ENCODE measurements at regions not wholly inside any gene's neighbourhood (a gene's known extent, or its start where the extent isn't known, plus 50 kb on each side); places are given as distances from the start of the nearest gene placed in this dataset.
"Not testable (repeated sequence)": the region's sequence is repeated elsewhere in the genome, so short reads cannot be mapped to it uniquely, and the experiment has no call there.

DNA sequence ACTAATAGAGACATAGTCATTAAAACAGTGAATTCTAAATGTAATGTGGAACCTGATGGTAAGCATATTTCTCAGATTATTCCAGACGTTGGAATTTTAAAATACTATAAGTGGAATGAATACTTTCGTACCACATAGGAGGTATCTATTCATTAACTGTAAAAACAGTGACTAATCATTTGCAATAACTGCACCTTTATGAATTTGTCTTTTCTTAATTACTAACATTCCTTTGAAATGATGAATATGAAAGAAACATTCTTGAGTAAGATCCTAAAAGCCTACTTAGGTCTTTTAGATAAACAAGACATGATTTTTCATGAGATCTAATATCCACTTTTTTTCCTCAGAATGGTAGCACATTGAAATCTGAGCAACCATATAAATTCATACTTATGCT is 549.0 kb upstream of the LRRN3 start:
- no peak overlapping the region for H3K4me2 ChIP-seq (ENCODE audit: insufficient read depth, low read length)

GRCh38 chr7:110544194-110544593 is 546.7 kb upstream of the LRRN3 start:
- Histone ChIP-seq H4K20me1 (ENCODE audit: insufficient read depth, low read length) (no peaks in the 10 kb centered on the region), H3K4me1 (ENCODE audit: insufficient read depth, low read length) (no peaks in the 10 kb centered on the region), H3K27ac (ENCODE audit: low read depth, low read length) (no peak overlapping the region), H3K36me3 (ENCODE audit: insufficient read depth, low read length) (no peaks in the 10 kb centered on the region), H3K79me2 (ENCODE audit: insufficient read depth, low read length) (no peaks in the 10 kb centered on the region), H2AFZ (ENCODE audit: low read length) (no peak overlapping the region), H3K4me3 (ENCODE audit: insufficient read depth, low read length) (no peak overlapping the region), H3K9me3 (ENCODE audit: low read depth, low read length) (no peaks in the 10 kb centered on the region), H3K27me3 (ENCODE audit: insufficient read depth, low read length) (no peaks in the 10 kb centered on the region), H3K4me2 (ENCODE audit: insufficient read depth, low read length) (no peak overlapping the region)
- no peak for TF ChIP-seq CTCF (IDR thresholded peaks at IDR 0.05; ENCODE audit: extremely low read depth, low read depth, low read length)
- DNase-seq (ENCODE audit: insufficient read length, low spot score, missing footprints) = no peak

More for the DNA sequence above, 549.0 kb upstream of the LRRN3 start:
- no peak overlapping the region for H3K27ac ChIP-seq (ENCODE audit: low read depth, low read length)
- H3K27me3 ChIP-seq (ENCODE audit: insufficient read depth, low read length) = no peaks in the 10 kb centered on the region
- H4K20me1 ChIP-seq (ENCODE audit: insufficient read depth, low read length) = no peaks in the 10 kb centered on the region
- H3K79me2 ChIP-seq (ENCODE audit: insufficient read depth, low read length) = no peaks in the 10 kb centered on the region
- no peaks in the 10 kb centered on the region for H3K36me3 ChIP-seq (ENCODE audit: insufficient read depth, low read length)
- DNase-seq (ENCODE audit: insufficient read length, low spot score, missing footprints) = no peak
- no peak for TF ChIP-seq CTCF (IDR thresholded peaks at IDR 0.05; ENCODE audit: extremely low read depth, low read depth, low read length)
- no peak overlapping the region for H2AFZ ChIP-seq (ENCODE audit: low read length)
- no peaks in the 10 kb centered on the region for H3K4me1 ChIP-seq (ENCODE audit: insufficient read depth, low read length)
- H3K4me3 ChIP-seq (ENCODE audit: insufficient read depth, low read length) = no peak overlapping the region
- H3K9me3 ChIP-seq (ENCODE audit: low read depth, low read length) = no peaks in the 10 kb centered on the region

DNA sequence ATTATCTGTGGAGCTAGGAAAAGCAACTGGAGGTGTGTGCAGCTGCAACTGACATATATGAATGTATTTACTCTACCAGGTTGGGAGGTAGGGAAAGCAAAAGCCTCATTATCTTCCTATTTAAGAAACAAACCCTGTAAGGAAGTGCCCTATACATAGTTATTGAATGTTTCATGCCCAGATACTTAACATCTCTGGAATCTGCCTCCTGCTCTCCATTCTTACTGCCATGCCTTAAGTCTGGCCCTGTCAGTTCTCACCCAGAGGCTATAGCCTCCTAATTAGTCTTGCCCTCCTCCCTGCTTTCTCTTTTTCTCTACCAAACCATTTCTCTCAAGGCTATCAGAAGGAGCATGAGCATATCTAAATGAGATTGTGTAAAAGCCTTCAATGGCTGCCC is 542.6 kb upstream of the LRRN3 start:
- no peaks in the 10 kb centered on the region for H4K20me1 ChIP-seq (ENCODE audit: insufficient read depth, low read length)
- DNase-seq (ENCODE audit: insufficient read length, low spot score, missing footprints) = no peak
- no peak overlapping the region for H3K4me3 ChIP-seq (ENCODE audit: insufficient read depth, low read length)
- H3K27me3 ChIP-seq (ENCODE audit: insufficient read depth, low read length) = no peaks in the 10 kb centered on the region
- no peak overlapping the region for H3K27ac ChIP-seq (ENCODE audit: low read depth, low read length)
- H3K4me2 ChIP-seq (ENCODE audit: insufficient read depth, low read length) = no peak overlapping the region
- peaks cover 3% of the 10 kb centered on the region for H3K9me3 ChIP-seq (ENCODE audit: low read depth, low read length)
- no peaks in the 10 kb centered on the region for H3K4me1 ChIP-seq (ENCODE audit: insufficient read depth, low read length)
- TF ChIP-seq CTCF (IDR thresholded peaks at IDR 0.05; ENCODE audit: extremely low read depth, low read depth, low read length) = no peak
- no peaks in the 10 kb centered on the region for H3K36me3 ChIP-seq (ENCODE audit: insufficient read depth, low read length)
- H3K79me2 ChIP-seq (ENCODE audit: insufficient read depth, low read length) = no peaks in the 10 kb centered on the region
- H2AFZ ChIP-seq (ENCODE audit: low read length) = no peak overlapping the region

- no peak overlapping the region for H3K4me3 ChIP-seq (ENCODE audit: insufficient read depth, low read length)
- H2AFZ ChIP-seq (ENCODE audit: low read length) = no peak overlapping the region
- no peaks in the 10 kb centered on the region for H4K20me1 ChIP-seq (ENCODE audit: insufficient read depth, low read length)
- H3K79me2 ChIP-seq (ENCODE audit: insufficient read depth, low read length) = no peaks in the 10 kb centered on the region
- H3K9me3 ChIP-seq (ENCODE audit: low read depth, low read length) = no peaks in the 10 kb centered on the region
- no peaks in the 10 kb centered on the region for H3K4me1 ChIP-seq (ENCODE audit: insufficient read depth, low read length)
- no peak overlapping the region for H3K4me2 ChIP-seq (ENCODE audit: insufficient read depth, low read length)
- H3K27ac ChIP-seq (ENCODE audit: low read depth, low read length) = no peak overlapping the region
- DNase-seq (ENCODE audit: insufficient read length, low spot score, missing footprints) = no peak
- TF ChIP-seq CTCF (IDR thresholded peaks at IDR 0.05; ENCODE audit: extremely low read depth, low read depth, low read length) = no peak
- H3K36me3 ChIP-seq (ENCODE audit: insufficient read depth, low read length) = no peaks in the 10 kb centered on the region
- H3K27me3 ChIP-seq (ENCODE audit: insufficient read depth, low read length) = no peaks in the 10 kb centered on the region
Observed at GRCh38 chr7:110557136-110557535, 533.8 kb upstream of the LRRN3 start.

- not testable (repeated sequence) for DNase-seq (ENCODE audit: insufficient read length, low spot score, missing footprints); H3K4me3 ChIP-seq (ENCODE audit: insufficient read depth, low read length); H3K4me1 ChIP-seq (ENCODE audit: insufficient read depth, low read length); H3K9me3 ChIP-seq (ENCODE audit: low read depth, low read length); H3K27me3 ChIP-seq (ENCODE audit: insufficient read depth, low read length); H2AFZ ChIP-seq (ENCODE audit: low read length); H3K79me2 ChIP-seq (ENCODE audit: insufficient read depth, low read length); H3K27ac ChIP-seq (ENCODE audit: low read depth, low read length); H4K20me1 ChIP-seq (ENCODE audit: insufficient read depth, low read length); H3K36me3 ChIP-seq (ENCODE audit: insufficient read depth, low read length); H3K4me2 ChIP-seq (ENCODE audit: insufficient read depth, low read length)
Observed at GRCh38 chr7:110563286-110563685, 527.6 kb upstream of the LRRN3 start.
